Stimulated activated CD8-positive, alpha-beta memory T cell treated with anti-CD3 and anti-CD28 coated beads, Interleukin-2, amount 100 ng/mL, for 48 hours (primary cell): ENCODE measurements at regions not wholly inside any gene's neighbourhood (a gene's known extent, or its start where the extent isn't known, plus 50 kb on each side); places are given as distances from the start of the nearest gene placed in this dataset.

ENCODE experiments used
- DNase-seq, 2 donors: peaks; one replicate each; pipeline ENCODE4 v3.0.0-alpha.2; 2020; ENCODE audit warnings: low read depth in 2 of 2

GRCh38 chr16:79334127-79334526 lies 266.4 kb downstream of the MAF start:
- DNase-seq, result peak; percentile 10 to 43

- DNase-seq, result no peak
These were observed 269.5 kb downstream of the MAF start for GRCh38 chr16:79331066-79331465.

GRCh38 chr16:79329967-79330366 lies 270.6 kb downstream of the MAF start:
- DNase-seq, result no peak

DNA sequence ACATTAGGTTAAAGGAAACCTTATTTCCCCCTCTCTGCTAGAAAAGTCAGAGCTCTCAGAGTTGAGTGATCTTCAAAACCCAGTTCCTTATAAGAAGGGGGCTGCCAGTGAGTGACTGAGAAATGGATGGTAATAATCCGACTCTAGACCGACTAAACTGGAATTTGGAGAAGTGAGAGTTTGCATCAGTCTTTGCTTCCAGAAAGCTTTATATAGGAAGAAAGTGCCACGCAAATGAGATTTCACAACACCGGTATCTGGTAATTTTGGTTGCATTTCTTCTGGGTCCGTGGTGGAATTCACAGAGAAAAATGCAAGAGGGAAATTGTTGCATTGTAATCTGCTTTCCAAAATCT lies 271.4 kb downstream of the MAF start:
- no peak for DNase-seq

GRCh38 chr16:79328402-79329165 lies 272.0 kb downstream of the MAF start:
- DNase-seq, result no peak

DNA sequence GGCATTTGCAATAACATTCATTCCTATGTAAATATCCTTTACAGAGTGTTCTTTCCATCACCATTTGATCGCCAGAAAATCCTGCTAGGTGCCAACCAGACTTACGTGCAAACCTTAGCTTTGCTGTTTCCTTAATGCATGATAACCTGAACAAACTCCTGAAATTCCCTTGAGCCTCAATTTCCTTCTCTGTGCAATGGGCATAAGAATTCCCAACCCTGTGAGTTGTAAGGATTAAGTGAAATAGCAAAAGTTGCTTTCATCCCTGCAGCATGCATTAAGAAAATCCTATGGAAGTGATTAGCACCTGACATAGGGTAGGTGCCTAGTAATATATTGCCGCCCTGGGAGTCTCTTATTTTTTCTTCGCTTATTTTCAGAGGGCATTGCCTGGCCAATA lies 272.7 kb downstream of the MAF start:
- no peak for DNase-seq

DNA sequence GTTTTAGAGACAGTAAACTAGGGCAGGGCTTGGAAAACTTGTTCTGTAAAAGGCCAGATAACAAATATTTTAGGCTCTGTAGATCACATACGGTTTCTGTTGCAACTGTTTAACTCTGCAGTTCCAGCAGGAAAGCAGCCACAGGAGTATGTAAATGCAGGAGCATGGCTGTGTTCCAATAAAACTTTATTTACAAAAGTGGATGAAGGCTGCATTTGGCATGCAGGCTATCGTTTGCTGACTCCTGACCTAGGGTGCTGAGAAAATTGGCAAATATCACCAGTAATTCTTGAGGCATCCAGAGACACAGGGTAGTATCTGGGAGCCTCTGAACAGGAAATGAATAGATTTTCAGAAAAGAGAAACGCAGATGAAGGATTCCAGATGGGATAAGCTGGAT lies 274.0 kb downstream of the MAF start:
- no peak for DNase-seq

DNA sequence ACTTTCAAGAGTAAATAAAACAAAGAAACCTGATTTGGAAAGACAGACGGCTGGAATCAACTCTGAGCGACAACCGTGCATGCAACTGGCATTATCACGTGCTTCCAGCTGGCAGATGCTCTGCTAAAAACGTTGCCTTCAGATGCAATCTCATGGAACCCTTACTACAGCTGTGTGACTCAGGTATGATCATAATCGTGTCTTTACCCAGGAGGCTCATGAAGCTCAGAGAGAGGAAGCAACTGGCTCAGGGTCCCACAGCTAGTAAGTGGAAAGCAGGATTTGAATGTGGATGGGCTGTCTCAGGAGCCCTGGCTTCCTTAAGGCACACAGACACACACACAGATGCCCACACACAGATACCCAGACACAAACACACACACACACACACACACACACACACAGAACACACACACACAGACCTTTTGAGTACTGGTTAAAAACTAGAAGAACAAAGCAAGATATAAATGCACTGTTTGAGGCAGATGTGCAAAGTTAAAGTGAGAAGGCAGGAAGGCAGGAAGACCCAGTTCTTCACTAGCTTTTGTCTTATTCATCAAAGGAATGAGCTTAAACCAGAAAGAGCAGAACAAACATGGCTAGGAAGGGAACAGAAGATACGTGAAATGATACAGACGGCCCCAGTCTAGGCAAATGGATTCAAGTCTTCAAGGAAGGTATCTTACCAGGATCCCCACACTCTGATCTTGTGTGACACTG lies 275.2 kb downstream of the MAF start:
- no peak for DNase-seq

DNA sequence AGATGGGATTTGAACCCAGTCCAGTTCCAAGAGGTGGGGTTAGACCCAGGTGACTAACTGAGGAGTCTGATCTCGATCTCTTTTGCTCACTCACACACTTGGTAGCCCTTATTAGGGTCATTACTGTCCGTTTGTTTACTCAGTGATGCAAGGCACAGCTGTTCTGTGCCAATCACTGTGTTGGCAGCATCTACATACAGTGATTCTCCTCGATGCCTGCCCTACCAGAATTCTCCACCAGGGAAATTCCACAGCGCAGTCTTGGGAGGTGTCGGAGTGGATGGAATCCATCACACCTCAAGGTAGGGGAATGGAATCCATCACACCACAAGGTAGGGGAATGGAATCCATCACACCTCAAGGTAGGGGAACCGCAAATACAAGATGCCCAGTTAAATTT lies 279.6 kb downstream of the MAF start:
- DNase-seq, result no peak

- DNase-seq, result no peak
These were observed 282.2 kb downstream of the MAF start for GRCh38 chr16:79318143-79318899.

DNA sequence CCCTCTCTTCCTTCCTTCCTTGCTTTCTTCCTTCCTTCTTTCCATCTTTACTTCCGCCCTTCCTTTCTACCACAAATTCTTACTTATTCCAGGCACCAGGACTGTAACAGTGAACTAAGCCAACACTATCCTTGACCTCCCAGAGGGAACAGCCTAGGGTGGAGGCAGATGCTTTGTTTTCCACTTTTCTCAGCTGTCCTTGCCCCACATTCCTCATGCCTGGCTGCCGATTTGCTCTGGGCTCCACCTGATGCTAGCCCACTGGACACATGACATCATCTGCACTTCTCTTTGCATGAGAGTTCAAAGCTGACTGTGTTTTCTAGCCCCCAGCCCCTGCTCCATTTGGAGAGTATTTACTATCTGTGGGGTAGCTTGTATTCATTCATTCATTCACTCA lies 283.0 kb downstream of the MAF start:
- no peak for DNase-seq

DNA sequence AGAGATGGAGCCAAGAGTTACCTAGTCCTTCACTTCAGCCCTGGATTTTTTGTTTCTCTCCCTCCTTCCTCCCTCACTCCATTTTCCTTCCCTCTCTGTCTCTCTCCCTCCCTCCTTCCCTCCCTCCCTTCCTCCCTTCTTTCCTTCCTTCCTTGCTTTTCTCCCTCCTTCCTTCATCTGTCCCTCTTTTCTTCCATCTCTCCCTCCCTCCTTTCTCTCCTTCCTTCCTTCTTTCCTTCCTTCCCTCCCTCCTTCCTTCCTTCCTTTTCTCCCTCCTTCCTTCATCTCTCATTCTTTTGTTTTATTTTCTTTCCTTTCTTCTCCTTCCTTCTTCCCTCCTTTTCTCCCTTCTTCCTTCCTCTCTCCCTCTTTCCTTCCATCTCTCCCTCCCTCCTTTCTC lies 283.5 kb downstream of the MAF start:
- no peak for DNase-seq

- peak; percentile 37 to 70 for DNase-seq
These were observed 284.5 kb downstream of the MAF start for GRCh38 chr16:79316004-79316458.

DNA sequence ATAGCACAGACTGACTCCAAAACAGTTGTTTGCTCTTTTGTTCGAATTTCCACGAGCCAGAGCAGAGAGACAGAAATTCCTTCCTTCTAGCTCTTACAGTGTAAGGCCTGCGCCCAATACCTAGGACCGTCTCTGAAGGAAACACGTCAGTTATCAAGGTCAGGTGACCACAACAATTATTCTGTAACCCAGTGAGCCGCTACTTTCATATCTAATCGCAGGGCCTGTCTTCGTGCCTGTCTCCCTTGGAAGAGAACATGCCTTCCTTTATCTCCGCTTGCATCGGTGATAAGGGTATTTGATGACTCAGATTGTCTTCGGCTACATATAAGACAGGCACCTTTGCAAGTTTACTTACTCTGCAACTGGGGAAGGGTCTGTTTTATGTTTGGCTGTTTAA lies 288.0 kb downstream of the MAF start:
- no peak for DNase-seq

DNA sequence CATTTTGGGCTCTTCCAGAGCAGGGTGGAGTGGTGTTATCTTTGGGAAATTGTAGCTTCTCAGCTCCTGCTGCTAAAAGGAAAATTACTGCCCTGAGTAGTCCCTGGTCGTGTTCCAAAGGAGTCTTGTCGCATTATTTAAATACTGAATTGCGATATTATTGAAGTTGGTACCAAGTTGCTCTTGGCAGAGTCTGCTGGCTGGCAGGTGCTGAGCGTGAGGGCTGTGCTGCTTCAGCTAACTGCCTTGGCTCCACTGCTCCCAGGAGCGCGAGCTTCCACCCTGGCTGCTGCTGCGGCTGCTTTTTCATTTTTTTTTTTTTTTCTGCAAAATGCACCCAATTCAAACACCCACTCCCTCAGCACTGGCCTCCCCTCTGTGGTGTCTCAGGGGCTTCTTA lies 289.8 kb downstream of the MAF start:
- DNase-seq, result no peak

DNA sequence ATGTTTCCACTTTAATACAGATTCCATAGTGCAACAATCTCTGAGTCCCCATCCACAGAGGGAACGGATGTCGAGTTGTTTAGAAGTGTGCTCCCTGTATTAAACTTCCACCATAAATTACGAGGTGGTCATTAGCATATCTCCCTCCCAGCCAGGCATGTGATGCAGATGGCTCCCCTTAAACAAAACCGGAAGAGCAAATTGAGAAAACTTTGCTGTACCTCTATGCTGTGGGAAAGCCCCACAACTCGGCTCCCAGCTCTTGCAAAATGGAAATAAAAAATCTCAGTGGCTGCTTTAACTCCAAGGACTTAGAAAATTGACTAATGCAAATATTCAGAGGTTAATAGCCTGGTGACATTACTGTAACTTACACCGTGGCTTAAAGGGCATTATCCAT lies 290.9 kb downstream of the MAF start:
- no peak for DNase-seq

- DNase-seq, result no peak
These were observed 293.3 kb downstream of the MAF start for GRCh38 chr16:79307214-79307613.

DNA sequence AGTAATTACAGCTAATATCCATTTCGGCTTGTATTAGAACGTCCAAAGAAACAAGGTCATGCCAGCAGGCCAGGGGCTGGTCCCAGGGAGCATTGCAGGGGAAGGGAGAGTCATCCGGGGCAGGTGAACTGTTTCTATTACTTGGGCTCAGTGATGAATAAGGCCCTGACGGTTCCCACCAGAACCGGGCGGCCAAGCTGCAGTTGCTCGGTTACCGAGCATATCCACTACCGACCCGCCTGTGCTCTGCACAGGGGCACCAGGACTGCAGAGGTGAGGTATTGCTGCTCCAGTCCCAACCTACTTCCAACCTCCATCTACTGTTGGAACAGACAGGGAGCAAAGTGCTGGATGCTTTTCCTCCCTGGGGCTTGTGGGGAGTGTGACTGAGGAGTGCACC lies 295.5 kb downstream of the MAF start:
- no peak for DNase-seq

- DNase-seq, result no peak
These were observed 296.6 kb downstream of the MAF start for GRCh38 chr16:79303959-79304387.

GRCh38 chr16:79303206-79303605 lies 297.3 kb downstream of the MAF start:
- no peak for DNase-seq

DNA sequence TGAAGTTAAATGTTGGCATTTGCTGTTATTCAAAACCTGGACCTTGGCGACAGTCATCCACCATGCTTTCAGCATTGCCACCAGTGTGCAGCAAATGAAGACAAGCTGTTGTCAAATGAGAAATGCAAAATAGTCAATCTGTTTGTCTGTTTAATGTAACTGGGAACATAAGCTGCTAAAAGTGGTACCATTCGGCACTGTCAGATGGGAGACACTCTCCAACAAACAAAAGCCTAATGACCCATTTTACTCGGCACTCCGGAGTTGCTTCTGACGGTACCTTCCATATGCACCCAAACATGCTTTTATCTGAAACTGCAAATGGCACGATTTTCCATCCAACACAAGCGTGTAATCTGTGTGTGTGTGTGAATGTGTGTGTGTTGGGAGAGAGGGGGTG lies 297.8 kb downstream of the MAF start:
- DNase-seq, result no peak

GRCh38 chr16:79301051-79301450 lies 299.5 kb downstream of the MAF start:
- no peak for DNase-seq
